Thyroid gland (tissue), 4 donors: ENCODE measurements at regions not wholly inside any gene's neighbourhood (a gene's known extent, or its start where the extent isn't known, plus 50 kb on each side); places are given as distances from the start of the nearest gene placed in this dataset.

Experiments used
- DNase-seq, 2 donors: peaks; one replicate each; pipeline ENCODE4 v3.0.0-alpha.2; 2019
- H3K27ac ChIP-seq, 3 donors: fragments of 200-600 bp; sonication (generic); 1 replicate in 2 of 3; 2 replicates in 1 of 3; pipeline ENCODE4 v1.5.1; 2016 to 2019; ENCODE audit warnings: mild to moderate bottlenecking in 1 of 3, moderate library complexity in 1 of 3
- H3K27me3 ChIP-seq: fragments of 200-600 bp; sonication (generic); one replicate; pipeline ENCODE4 v1.5.1; 2019
- H3K36me3 ChIP-seq, 2 donors: fragments of 200-600 bp; sonication (generic); one replicate each; pipeline ENCODE4 v1.5.1; 2016 to 2019
- H3K4me1 ChIP-seq, 2 donors: fragments of 200-600 bp; sonication (generic); one replicate each; pipeline ENCODE4 v1.5.1; 2017 to 2019
- H3K4me3 ChIP-seq, 3 donors: fragments of 200-600 bp; sonication (generic); replicated peaks in 1 of 3; 1 replicate in 2 of 3; 2 replicates in 1 of 3; pipeline ENCODE4 v1.5.1; 2016; ENCODE audit warnings: mild to moderate bottlenecking in 1 of 3
- H3K9me3 ChIP-seq: fragments of 200-600 bp; sonication (generic); one replicate; pipeline ENCODE4 v1.5.1; 2017
- POLR2A ChIP-seq, 2 donors: fragments of 450-650 bp; IDR thresholded peaks; one replicate each; pipeline ENCODE4 v1.6.1; 2017; ENCODE audit warnings: antibody characterized with exemption in 2 of 2, mild to moderate bottlenecking in 2 of 2, moderate library complexity in 1 of 2
- WGBS, 2 donors: methylation state at CpG; one replicate each; pipeline ENCODE4 v1.1.5; 2017; 5-methylcytosine and 5-hydroxymethylcytosine counted together
- intact Hi-C: fragments of 100-400 bp; cut with DNase I; formaldehyde crosslinking; loops from one replicate; pipeline ENCODE4 v1.15.1; 2023
- TF ChIP-seq, protein P1 (sequence below), 6 experiments: fragments of 200-600 bp in 3 of 6; fragments of 450-650 bp in 3 of 6; sonication (generic) in 3 of 6; IDR thresholded peaks; one replicate each; pipeline ENCODE4 v1.5.1; 2016 to 2019; ENCODE audit warnings: antibody characterized with exemption in 6 of 6, mild to moderate bottlenecking in 2 of 6, inconsistent platforms in 1 of 6, moderate library complexity in 1 of 6

DNA sequence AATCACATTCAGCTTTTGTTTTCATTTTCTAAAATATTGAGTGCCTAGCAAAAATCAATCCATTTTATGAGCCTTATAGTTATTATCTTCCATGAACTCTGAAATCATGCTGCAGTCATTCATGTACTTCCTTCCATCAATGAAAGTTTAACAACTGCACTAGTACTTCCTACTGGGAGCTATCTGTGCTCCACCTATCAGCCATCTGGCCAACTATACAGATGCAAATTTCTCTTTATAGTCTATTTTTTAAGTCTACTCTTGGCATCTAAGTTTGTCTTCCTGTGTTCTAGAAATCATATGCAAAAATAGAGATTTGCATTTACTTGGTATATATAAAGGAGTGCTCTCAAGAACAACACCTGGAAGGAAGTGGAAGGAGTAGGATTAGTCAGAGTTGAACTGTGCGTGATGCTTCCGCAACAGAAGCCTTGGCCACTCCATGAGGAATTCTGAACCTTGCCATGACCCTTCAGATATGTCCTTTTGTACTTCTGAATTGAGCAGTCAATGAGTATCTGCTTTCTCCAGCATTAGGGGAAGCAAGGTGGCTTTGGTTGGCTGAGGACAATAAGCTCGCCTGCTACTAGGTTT, 403.2 kb upstream of the ADAMTS5 start:
- H3K9me3 ChIP-seq = no peaks in the 10 kb centered on the region
- TF ChIP-seq, protein P1, sequence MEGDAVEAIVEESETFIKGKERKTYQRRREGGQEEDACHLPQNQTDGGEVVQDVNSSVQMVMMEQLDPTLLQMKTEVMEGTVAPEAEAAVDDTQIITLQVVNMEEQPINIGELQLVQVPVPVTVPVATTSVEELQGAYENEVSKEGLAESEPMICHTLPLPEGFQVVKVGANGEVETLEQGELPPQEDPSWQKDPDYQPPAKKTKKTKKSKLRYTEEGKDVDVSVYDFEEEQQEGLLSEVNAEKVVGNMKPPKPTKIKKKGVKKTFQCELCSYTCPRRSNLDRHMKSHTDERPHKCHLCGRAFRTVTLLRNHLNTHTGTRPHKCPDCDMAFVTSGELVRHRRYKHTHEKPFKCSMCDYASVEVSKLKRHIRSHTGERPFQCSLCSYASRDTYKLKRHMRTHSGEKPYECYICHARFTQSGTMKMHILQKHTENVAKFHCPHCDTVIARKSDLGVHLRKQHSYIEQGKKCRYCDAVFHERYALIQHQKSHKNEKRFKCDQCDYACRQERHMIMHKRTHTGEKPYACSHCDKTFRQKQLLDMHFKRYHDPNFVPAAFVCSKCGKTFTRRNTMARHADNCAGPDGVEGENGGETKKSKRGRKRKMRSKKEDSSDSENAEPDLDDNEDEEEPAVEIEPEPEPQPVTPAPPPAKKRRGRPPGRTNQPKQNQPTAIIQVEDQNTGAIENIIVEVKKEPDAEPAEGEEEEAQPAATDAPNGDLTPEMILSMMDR (IDR thresholded peaks at IDR 0.05) = no peak
- TF ChIP-seq POLR2A (IDR thresholded peaks at IDR 0.05) = no peak
- no peaks in the 10 kb centered on the region for H3K36me3 ChIP-seq
- H3K4me1 ChIP-seq = no peaks in the 10 kb centered on the region
- H3K27ac ChIP-seq = no peak overlapping the region
- WGBS, 2 donors = 87 to 95% methylated on average over 3 of the region's 3 CpGs
- intact Hi-C loops = no loop called here
- no peak for DNase-seq
- no peak overlapping the region for H3K4me3 ChIP-seq
- H3K27me3 ChIP-seq = no peaks in the 10 kb centered on the region

- TF ChIP-seq POLR2A (IDR thresholded peaks at IDR 0.05) = no peak
- TF ChIP-seq, protein P1 (IDR thresholded peaks at IDR 0.05) = no peak
- Histone ChIP-seq H3K4me1 (no peaks in the 10 kb centered on the region), H3K27ac (no peak overlapping the region), H3K9me3 (no peaks in the 10 kb centered on the region), H3K4me3 (no peak overlapping the region), H3K36me3 (no peaks in the 10 kb centered on the region), H3K27me3 (no peaks in the 10 kb centered on the region)
- no peak for DNase-seq
- intact Hi-C loops = no loop called here
- 96 to 98% methylated on average over 2 of the region's 2 CpGs for WGBS, 2 donors
These were observed 402.3 kb upstream of the ADAMTS5 start for GRCh38 chr21:27369234-27369633.

GRCh38 chr21:27366646-27367235, 399.9 kb upstream of the ADAMTS5 start:
- Histone ChIP-seq H3K9me3 (no peaks in the 10 kb centered on the region), H3K27me3 (no peaks in the 10 kb centered on the region), H3K27ac (no peak overlapping the region), H3K4me3 (no peak overlapping the region), H3K4me1 (no peaks in the 10 kb centered on the region), H3K36me3 (no peaks in the 10 kb centered on the region)
- 88 to 95% methylated on average over 3 of the region's 3 CpGs for WGBS, 2 donors
- no peak for DNase-seq
- TF ChIP-seq POLR2A (IDR thresholded peaks at IDR 0.05) = no peak
- TF ChIP-seq, protein P1 (IDR thresholded peaks at IDR 0.05) = no peak
- intact Hi-C loops = no loop called here

DNA sequence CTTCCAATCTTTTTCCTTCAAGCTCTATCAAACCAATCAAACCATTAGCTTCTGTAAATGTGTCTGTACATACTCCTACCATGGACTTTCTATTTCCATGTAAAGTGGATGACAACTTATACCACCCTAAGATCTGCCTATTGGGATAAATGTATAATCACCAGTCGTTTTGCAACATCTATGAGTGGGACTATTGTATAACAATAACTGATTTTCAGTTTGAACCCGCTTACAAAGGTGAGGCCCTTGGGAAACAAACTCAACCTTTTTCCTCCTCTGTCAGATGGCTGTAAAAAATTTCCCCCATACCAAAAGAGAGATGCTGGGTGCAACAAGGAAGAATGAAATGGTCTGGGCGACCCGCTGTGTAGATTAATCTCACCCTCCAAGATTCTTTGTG, 399.1 kb upstream of the ADAMTS5 start:
- Histone ChIP-seq H3K4me3 (no peak overlapping the region), H3K9me3 (no peaks in the 10 kb centered on the region), H3K27ac (no peak overlapping the region), H3K36me3 (no peaks in the 10 kb centered on the region), H3K4me1 (no peaks in the 10 kb centered on the region), H3K27me3 (no peaks in the 10 kb centered on the region)
- intact Hi-C loops = no loop called here
- TF ChIP-seq POLR2A (IDR thresholded peaks at IDR 0.05) = no peak
- TF ChIP-seq, protein P1 (IDR thresholded peaks at IDR 0.05) = no peak
- no peak for DNase-seq
- WGBS, 2 donors = 92 to 94% methylated on average over 4 of the region's 4 CpGs

GRCh38 chr21:27365394-27365793, 398.5 kb upstream of the ADAMTS5 start:
- no peak for DNase-seq
- no peak overlapping the region for H3K4me3 ChIP-seq
- no peaks in the 10 kb centered on the region for H3K9me3 ChIP-seq
- no peaks in the 10 kb centered on the region for H3K36me3 ChIP-seq
- no peaks in the 10 kb centered on the region for H3K4me1 ChIP-seq
- TF ChIP-seq, protein P1 (IDR thresholded peaks at IDR 0.05) = no peak
- TF ChIP-seq POLR2A (IDR thresholded peaks at IDR 0.05) = no peak
- intact Hi-C loops = no loop called here
- no peaks in the 10 kb centered on the region for H3K27me3 ChIP-seq
- H3K27ac ChIP-seq = no peak overlapping the region
